WTC11 (cell line): ENCODE measurements at regions not wholly inside any gene's neighbourhood (a gene's known extent, or its start where the extent isn't known, plus 50 kb on each side); places are given as distances from the start of the nearest gene placed in this dataset.

Experiments used
- ATAC-seq: fragments of 200-7000 bp; cut with Tn5 transposase; 2 replicates; pipeline ENCODE4 v1.10.0; 2021; ENCODE audit warnings: mild to moderate bottlenecking, moderate library complexity
- CTCF ChIA-PET: fragments of 300-600 bp; sonication (Branson Sonifier 250); formaldehyde crosslinking; loops from one replicate; lab custom pipeline; 2021; ENCODE audit warnings: antibody characterized with exemption; lab: Charles Lee
- POLR2A ChIA-PET: fragments of 350-600 bp; sonication (Branson Sonifier 250); formaldehyde crosslinking; loops from one replicate; lab custom pipeline; 2021; ENCODE audit warnings: antibody characterized with exemption; lab: Charles Lee
- DNase-seq: peaks from one replicate; pipeline ENCODE4 v3.0.0; 2021; ENCODE audit warnings: low spot score
- H3K27ac Mint-ChIP-seq: 2 replicates; pipeline ENCODE4 v1.8.0; 2021; ENCODE audit warnings: mixed read lengths
- H3K27me3 Mint-ChIP-seq: 2 replicates; pipeline ENCODE4 v1.8.0; 2021; ENCODE audit warnings: low read depth, mild to moderate bottlenecking, moderate library complexity, mixed read lengths
- H3K36me3 Mint-ChIP-seq: 2 replicates; pipeline ENCODE4 v1.8.0; 2021; ENCODE audit warnings: mixed read lengths
- H3K4me1 Mint-ChIP-seq: 2 replicates; pipeline ENCODE4 v1.8.0; 2022; ENCODE audit warnings: mixed read lengths
- H3K4me3 Mint-ChIP-seq: 2 replicates; pipeline ENCODE4 v1.8.0; 2021; ENCODE audit warnings: mild to moderate bottlenecking, moderate library complexity, mixed read lengths
- H3K9me3 Mint-ChIP-seq: 2 replicates; pipeline ENCODE4 v1.8.0; 2021; ENCODE audit warnings: mixed read lengths
- CREB1 ChIP-seq: sonication (generic); formaldehyde crosslinking; IDR thresholded peaks from 2 replicates; pipeline ENCODE4 v1.8.0; 2023; ENCODE audit warnings: mild to moderate bottlenecking, missing genetic modification reagents
- ESRRA ChIP-seq: sonication (generic); formaldehyde crosslinking; IDR thresholded peaks from 2 replicates; pipeline ENCODE4 v1.8.1; 2022; ENCODE audit warnings: mild to moderate bottlenecking, missing genetic modification reagents, borderline replicate concordance
- ETV6 ChIP-seq: sonication (generic); formaldehyde crosslinking; IDR thresholded peaks from 2 replicates; pipeline ENCODE4 v1.8.1; 2022; ENCODE audit warnings: mild to moderate bottlenecking, missing genetic modification reagents
- IRF2 ChIP-seq: sonication (generic); formaldehyde crosslinking; IDR thresholded peaks from 2 replicates; pipeline ENCODE4 v1.8.0; 2022; ENCODE audit warnings: low read depth, missing genetic modification reagents, borderline replicate concordance
- MXD4 ChIP-seq: fragments of 250-450 bp; sonication (Bioruptor Pico); IDR thresholded peaks from 2 replicates; pipeline ENCODE4 v1.8.0; 2021; ENCODE audit warnings: mild to moderate bottlenecking, moderate library complexity, borderline replicate concordance
- NR3C1 ChIP-seq: sonication (generic); formaldehyde crosslinking; conservative IDR thresholded peaks from 2 replicates; pipeline ENCODE4 v1.8.1; 2023; ENCODE audit warnings: low read depth, mild to moderate bottlenecking, missing genetic modification reagents
- RORB ChIP-seq: fragments of 250-450 bp; sonication (Bioruptor Pico); IDR thresholded peaks from 2 replicates; pipeline ENCODE4 v1.9.0; 2021; ENCODE audit warnings: mild to moderate bottlenecking
- SMAD3 ChIP-seq: sonication (generic); formaldehyde crosslinking; IDR thresholded peaks from 2 replicates; pipeline ENCODE4 v1.8.0; 2022; ENCODE audit warnings: missing genetic modification reagents, mild to moderate bottlenecking, borderline replicate concordance
- SP1 ChIP-seq: sonication (generic); formaldehyde crosslinking; conservative IDR thresholded peaks from 2 replicates; pipeline ENCODE4 v1.8.1; 2022; ENCODE audit warnings: missing genetic modification reagents
- TP53 ChIP-seq: sonication (generic); formaldehyde crosslinking; IDR thresholded peaks from 2 replicates; pipeline ENCODE4 v1.8.1; 2023; ENCODE audit warnings: mild to moderate bottlenecking, missing genetic modification reagents
- TF ChIP-seq, protein P1 (sequence below): sonication (generic); formaldehyde crosslinking; IDR thresholded peaks from 2 replicates; pipeline ENCODE4 v1.8.0; 2022; ENCODE audit warnings: missing genetic modification reagents
- TF ChIP-seq, protein P2 (sequence below): sonication (generic); formaldehyde crosslinking; IDR thresholded peaks from 2 replicates; pipeline ENCODE4 v1.8.0; 2023; ENCODE audit warnings: missing genetic modification reagents, mild to moderate bottlenecking, borderline replicate concordance
- TF ChIP-seq, protein P3 (sequence below): sonication (generic); formaldehyde crosslinking; conservative IDR thresholded peaks from 2 replicates; pipeline ENCODE4 v1.8.1; 2022; ENCODE audit warnings: mild to moderate bottlenecking, missing genetic modification reagents
- TF ChIP-seq, protein P4 (sequence below): sonication (generic); formaldehyde crosslinking; conservative IDR thresholded peaks from 2 replicates; pipeline ENCODE4 v1.8.1; 2023; ENCODE audit warnings: mild to moderate bottlenecking, low read depth, missing genetic modification reagents, moderate library complexity
- TF ChIP-seq, protein P5 (sequence below): sonication (generic); formaldehyde crosslinking; IDR thresholded peaks from 2 replicates; pipeline ENCODE4 v1.8.1; 2022; ENCODE audit warnings: missing genetic modification reagents, borderline replicate concordance
- TF ChIP-seq, protein P6 (sequence below): fragments of 250-450 bp; sonication (Bioruptor Pico); IDR thresholded peaks from 2 replicates; pipeline ENCODE4 v1.9.0; 2021; ENCODE audit warnings: mild to moderate bottlenecking, borderline replicate concordance
- TF ChIP-seq, protein P7 (sequence below): sonication (generic); formaldehyde crosslinking; IDR thresholded peaks from 2 replicates; pipeline ENCODE4 v1.8.1; 2023; ENCODE audit warnings: mild to moderate bottlenecking, missing genetic modification reagents

DNA sequence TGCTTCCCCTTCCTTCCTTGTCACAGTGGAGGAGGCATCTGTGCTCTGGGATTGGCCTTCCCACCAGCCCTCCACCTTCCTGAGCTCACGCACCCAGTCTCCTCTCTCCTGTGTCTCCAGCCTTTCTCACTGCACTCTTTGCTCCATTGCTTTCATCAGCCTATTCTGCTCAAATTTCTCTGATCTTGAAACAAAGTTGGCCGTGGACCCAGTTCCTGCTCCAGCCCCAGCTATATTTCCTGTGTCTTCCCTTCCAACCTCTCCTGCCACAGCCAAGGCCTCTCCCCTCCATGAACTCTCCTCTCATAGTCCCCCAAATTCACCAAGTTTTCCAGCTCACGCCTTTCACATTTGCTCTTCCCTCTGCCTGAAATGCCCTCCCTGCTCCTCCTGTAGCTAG, 226.6 kb upstream of the AGAP1 start (continued):
- TF ChIP-seq, protein P1, sequence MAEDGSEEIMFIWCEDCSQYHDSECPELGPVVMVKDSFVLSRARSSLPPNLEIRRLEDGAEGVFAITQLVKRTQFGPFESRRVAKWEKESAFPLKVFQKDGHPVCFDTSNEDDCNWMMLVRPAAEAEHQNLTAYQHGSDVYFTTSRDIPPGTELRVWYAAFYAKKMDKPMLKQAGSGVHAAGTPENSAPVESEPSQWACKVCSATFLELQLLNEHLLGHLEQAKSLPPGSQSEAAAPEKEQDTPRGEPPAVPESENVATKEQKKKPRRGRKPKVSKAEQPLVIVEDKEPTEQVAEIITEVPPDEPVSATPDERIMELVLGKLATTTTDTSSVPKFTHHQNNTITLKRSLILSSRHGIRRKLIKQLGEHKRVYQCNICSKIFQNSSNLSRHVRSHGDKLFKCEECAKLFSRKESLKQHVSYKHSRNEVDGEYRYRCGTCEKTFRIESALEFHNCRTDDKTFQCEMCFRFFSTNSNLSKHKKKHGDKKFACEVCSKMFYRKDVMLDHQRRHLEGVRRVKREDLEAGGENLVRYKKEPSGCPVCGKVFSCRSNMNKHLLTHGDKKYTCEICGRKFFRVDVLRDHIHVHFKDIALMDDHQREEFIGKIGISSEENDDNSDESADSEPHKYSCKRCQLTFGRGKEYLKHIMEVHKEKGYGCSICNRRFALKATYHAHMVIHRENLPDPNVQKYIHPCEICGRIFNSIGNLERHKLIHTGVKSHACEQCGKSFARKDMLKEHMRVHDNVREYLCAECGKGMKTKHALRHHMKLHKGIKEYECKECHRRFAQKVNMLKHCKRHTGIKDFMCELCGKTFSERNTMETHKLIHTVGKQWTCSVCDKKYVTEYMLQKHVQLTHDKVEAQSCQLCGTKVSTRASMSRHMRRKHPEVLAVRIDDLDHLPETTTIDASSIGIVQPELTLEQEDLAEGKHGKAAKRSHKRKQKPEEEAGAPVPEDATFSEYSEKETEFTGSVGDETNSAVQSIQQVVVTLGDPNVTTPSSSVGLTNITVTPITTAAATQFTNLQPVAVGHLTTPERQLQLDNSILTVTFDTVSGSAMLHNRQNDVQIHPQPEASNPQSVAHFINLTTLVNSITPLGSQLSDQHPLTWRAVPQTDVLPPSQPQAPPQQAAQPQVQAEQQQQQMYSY (CRISPR knock-in tag): no peak
- no peak for TF ChIP-seq SMAD3 (CRISPR knock-in tag)
- TF ChIP-seq RORB (CRISPR knock-in tag): no peak
- no peak for TF ChIP-seq ETV6 (CRISPR knock-in tag)
- TF ChIP-seq, protein P2, sequence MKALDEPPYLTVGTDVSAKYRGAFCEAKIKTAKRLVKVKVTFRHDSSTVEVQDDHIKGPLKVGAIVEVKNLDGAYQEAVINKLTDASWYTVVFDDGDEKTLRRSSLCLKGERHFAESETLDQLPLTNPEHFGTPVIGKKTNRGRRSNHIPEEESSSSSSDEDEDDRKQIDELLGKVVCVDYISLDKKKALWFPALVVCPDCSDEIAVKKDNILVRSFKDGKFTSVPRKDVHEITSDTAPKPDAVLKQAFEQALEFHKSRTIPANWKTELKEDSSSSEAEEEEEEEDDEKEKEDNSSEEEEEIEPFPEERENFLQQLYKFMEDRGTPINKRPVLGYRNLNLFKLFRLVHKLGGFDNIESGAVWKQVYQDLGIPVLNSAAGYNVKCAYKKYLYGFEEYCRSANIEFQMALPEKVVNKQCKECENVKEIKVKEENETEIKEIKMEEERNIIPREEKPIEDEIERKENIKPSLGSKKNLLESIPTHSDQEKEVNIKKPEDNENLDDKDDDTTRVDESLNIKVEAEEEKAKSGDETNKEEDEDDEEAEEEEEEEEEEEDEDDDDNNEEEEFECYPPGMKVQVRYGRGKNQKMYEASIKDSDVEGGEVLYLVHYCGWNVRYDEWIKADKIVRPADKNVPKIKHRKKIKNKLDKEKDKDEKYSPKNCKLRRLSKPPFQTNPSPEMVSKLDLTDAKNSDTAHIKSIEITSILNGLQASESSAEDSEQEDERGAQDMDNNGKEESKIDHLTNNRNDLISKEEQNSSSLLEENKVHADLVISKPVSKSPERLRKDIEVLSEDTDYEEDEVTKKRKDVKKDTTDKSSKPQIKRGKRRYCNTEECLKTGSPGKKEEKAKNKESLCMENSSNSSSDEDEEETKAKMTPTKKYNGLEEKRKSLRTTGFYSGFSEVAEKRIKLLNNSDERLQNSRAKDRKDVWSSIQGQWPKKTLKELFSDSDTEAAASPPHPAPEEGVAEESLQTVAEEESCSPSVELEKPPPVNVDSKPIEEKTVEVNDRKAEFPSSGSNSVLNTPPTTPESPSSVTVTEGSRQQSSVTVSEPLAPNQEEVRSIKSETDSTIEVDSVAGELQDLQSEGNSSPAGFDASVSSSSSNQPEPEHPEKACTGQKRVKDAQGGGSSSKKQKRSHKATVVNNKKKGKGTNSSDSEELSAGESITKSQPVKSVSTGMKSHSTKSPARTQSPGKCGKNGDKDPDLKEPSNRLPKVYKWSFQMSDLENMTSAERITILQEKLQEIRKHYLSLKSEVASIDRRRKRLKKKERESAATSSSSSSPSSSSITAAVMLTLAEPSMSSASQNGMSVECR (CRISPR knock-in tag): no peak
- TF ChIP-seq, protein P3, sequence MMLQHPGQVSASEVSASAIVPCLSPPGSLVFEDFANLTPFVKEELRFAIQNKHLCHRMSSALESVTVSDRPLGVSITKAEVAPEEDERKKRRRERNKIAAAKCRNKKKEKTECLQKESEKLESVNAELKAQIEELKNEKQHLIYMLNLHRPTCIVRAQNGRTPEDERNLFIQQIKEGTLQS (CRISPR knock-in tag): no peak
- TF ChIP-seq MXD4: no peak
- TF ChIP-seq, protein P4, sequence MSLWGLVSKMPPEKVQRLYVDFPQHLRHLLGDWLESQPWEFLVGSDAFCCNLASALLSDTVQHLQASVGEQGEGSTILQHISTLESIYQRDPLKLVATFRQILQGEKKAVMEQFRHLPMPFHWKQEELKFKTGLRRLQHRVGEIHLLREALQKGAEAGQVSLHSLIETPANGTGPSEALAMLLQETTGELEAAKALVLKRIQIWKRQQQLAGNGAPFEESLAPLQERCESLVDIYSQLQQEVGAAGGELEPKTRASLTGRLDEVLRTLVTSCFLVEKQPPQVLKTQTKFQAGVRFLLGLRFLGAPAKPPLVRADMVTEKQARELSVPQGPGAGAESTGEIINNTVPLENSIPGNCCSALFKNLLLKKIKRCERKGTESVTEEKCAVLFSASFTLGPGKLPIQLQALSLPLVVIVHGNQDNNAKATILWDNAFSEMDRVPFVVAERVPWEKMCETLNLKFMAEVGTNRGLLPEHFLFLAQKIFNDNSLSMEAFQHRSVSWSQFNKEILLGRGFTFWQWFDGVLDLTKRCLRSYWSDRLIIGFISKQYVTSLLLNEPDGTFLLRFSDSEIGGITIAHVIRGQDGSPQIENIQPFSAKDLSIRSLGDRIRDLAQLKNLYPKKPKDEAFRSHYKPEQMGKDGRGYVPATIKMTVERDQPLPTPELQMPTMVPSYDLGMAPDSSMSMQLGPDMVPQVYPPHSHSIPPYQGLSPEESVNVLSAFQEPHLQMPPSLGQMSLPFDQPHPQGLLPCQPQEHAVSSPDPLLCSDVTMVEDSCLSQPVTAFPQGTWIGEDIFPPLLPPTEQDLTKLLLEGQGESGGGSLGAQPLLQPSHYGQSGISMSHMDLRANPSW (CRISPR knock-in tag): no peak

DNA sequence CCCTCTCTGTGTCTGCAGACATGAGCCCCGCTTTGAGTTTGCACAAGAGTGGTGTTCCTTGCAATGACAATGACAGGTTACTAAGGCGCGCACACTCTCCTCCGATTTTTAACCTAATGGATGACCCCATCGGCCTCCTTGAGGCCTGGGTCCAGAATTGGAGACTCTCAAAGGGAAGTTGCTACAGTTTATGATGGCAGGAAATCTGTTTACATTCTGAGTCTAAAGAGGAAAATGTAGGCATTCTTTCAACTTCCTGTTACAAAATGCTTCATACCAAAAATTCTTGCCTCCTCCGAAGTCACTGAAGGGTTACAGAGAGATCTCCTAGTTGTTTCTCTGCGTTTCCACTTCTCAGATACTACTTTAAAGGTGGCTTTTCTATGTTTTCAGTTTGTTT, 225.3 kb upstream of the AGAP1 start:
- Mint-ChIP-seq H3K36me3 (no peaks in the 10 kb centered on the region), H3K4me1 (peaks cover 18% of the 10 kb centered on the region)
- CTCF ChIA-PET: no interaction called here

More for the DNA sequence above, 225.3 kb upstream of the AGAP1 start:
- H3K9me3 Mint-ChIP-seq: no peaks in the 10 kb centered on the region
- no peak overlapping the region for H3K27ac Mint-ChIP-seq
- ATAC-seq: no peak
- POLR2A ChIA-PET: no interaction called here
- H3K27me3 Mint-ChIP-seq: peaks cover 5% of the 10 kb centered on the region; the same call in 1 of the 2 replicates
- H3K4me3 Mint-ChIP-seq: no peak overlapping the region
- TF ChIP-seq IRF2 (CRISPR knock-in tag): no peak
- TF ChIP-seq, protein P5, sequence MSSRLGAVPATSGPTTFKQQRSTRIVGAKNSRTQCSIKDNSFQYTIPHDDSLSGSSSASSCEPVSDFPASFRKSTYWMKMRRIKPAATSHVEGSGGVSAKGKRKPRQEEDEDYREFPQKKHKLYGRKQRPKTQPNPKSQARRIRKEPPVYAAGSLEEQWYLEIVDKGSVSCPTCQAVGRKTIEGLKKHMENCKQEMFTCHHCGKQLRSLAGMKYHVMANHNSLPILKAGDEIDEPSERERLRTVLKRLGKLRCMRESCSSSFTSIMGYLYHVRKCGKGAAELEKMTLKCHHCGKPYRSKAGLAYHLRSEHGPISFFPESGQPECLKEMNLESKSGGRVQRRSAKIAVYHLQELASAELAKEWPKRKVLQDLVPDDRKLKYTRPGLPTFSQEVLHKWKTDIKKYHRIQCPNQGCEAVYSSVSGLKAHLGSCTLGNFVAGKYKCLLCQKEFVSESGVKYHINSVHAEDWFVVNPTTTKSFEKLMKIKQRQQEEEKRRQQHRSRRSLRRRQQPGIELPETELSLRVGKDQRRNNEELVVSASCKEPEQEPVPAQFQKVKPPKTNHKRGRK (CRISPR knock-in tag): no peak
- no peak for TF ChIP-seq ESRRA (CRISPR knock-in tag)
- TF ChIP-seq, protein P6, sequence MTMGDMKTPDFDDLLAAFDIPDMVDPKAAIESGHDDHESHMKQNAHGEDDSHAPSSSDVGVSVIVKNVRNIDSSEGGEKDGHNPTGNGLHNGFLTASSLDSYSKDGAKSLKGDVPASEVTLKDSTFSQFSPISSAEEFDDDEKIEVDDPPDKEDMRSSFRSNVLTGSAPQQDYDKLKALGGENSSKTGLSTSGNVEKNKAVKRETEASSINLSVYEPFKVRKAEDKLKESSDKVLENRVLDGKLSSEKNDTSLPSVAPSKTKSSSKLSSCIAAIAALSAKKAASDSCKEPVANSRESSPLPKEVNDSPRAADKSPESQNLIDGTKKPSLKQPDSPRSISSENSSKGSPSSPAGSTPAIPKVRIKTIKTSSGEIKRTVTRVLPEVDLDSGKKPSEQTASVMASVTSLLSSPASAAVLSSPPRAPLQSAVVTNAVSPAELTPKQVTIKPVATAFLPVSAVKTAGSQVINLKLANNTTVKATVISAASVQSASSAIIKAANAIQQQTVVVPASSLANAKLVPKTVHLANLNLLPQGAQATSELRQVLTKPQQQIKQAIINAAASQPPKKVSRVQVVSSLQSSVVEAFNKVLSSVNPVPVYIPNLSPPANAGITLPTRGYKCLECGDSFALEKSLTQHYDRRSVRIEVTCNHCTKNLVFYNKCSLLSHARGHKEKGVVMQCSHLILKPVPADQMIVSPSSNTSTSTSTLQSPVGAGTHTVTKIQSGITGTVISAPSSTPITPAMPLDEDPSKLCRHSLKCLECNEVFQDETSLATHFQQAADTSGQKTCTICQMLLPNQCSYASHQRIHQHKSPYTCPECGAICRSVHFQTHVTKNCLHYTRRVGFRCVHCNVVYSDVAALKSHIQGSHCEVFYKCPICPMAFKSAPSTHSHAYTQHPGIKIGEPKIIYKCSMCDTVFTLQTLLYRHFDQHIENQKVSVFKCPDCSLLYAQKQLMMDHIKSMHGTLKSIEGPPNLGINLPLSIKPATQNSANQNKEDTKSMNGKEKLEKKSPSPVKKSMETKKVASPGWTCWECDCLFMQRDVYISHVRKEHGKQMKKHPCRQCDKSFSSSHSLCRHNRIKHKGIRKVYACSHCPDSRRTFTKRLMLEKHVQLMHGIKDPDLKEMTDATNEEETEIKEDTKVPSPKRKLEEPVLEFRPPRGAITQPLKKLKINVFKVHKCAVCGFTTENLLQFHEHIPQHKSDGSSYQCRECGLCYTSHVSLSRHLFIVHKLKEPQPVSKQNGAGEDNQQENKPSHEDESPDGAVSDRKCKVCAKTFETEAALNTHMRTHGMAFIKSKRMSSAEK: no peak
- no peak for TF ChIP-seq TP53
- TF ChIP-seq, protein P7, sequence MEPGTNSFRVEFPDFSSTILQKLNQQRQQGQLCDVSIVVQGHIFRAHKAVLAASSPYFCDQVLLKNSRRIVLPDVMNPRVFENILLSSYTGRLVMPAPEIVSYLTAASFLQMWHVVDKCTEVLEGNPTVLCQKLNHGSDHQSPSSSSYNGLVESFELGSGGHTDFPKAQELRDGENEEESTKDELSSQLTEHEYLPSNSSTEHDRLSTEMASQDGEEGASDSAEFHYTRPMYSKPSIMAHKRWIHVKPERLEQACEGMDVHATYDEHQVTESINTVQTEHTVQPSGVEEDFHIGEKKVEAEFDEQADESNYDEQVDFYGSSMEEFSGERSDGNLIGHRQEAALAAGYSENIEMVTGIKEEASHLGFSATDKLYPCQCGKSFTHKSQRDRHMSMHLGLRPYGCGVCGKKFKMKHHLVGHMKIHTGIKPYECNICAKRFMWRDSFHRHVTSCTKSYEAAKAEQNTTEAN (CRISPR knock-in tag): no peak
- TF ChIP-seq NR3C1 (CRISPR knock-in tag): no peak
- TF ChIP-seq SP1 (CRISPR knock-in tag): no peak
- TF ChIP-seq CREB1 (CRISPR knock-in tag): no peak
- no peak for DNase-seq
